HG03039 (cell line): ENCODE measurements at regions not wholly inside any gene's neighbourhood (a gene's known extent, or its start where the extent isn't known, plus 50 kb on each side); places are given as distances from the start of the nearest gene placed in this dataset.
A peak's percentile ranks its signal among the peaks of the same experiment; 100 is the strongest.

Experiments used
- ATAC-seq: cut with Tn5 transposase; IDR thresholded peaks from one replicate; pipeline ENCODE4 v1.9.1; 2021; ENCODE audit warnings: mild to moderate bottlenecking, moderate library complexity; ENCODE audit not compliant: unreplicated experiment

- ATAC-seq = no peak
Measured at GRCh38 chr4:23667659-23668058, 222.2 kb downstream of the PPARGC1A start.

- ATAC-seq = no peak
Measured at GRCh38 chr4:23660865-23661264, 229.0 kb downstream of the PPARGC1A start.

GRCh38 chr4:23654791-23655190, 235.1 kb downstream of the PPARGC1A start:
- ATAC-seq = no peak

GRCh38 chr4:23648854-23649596, 240.8 kb downstream of the PPARGC1A start:
- ATAC-seq = no peak

GRCh38 chr4:23635468-23635867, 254.4 kb downstream of the PPARGC1A start:
- ATAC-seq = no peak

GRCh38 chr4:23631255-23631950, 258.4 kb downstream of the PPARGC1A start:
- no peak for ATAC-seq

GRCh38 chr4:23630110-23630509, 259.7 kb downstream of the PPARGC1A start:
- no peak for ATAC-seq

- no peak for ATAC-seq
Measured at GRCh38 chr4:23629421-23629820, 260.4 kb downstream of the PPARGC1A start.

- peak; percentile 80 for ATAC-seq
Measured at GRCh38 chr4:23614284-23614892, 275.5 kb downstream of the PPARGC1A start.

GRCh38 chr4:23613782-23614181, 276.1 kb downstream of the PPARGC1A start:
- no peak for ATAC-seq

GRCh38 chr4:23602720-23603119, 287.1 kb downstream of the PPARGC1A start:
- no peak for ATAC-seq

- ATAC-seq = no peak
Measured at GRCh38 chr4:23594125-23594524, 295.7 kb downstream of the PPARGC1A start.

GRCh38 chr4:23590431-23590830, 299.4 kb downstream of the PPARGC1A start:
- ATAC-seq = no peak

GRCh38 chr4:23584024-23584423, 305.8 kb downstream of the PPARGC1A start:
- ATAC-seq = no peak

GRCh38 chr4:23582671-23583070, 307.2 kb downstream of the PPARGC1A start:
- no peak for ATAC-seq

- ATAC-seq = no peak
Measured at GRCh38 chr4:23579166-23579565, 310.7 kb downstream of the PPARGC1A start.

- ATAC-seq = no peak
Measured at GRCh38 chr4:23577398-23577797, 312.4 kb downstream of the PPARGC1A start.

GRCh38 chr4:23572382-23572781, 317.5 kb downstream of the PPARGC1A start:
- ATAC-seq = no peak

GRCh38 chr4:23567338-23567737, 322.5 kb downstream of the PPARGC1A start:
- no peak for ATAC-seq

- no peak for ATAC-seq
Measured at GRCh38 chr4:23560748-23561147, 329.1 kb downstream of the PPARGC1A start.

GRCh38 chr4:23558101-23558500, 331.7 kb downstream of the PPARGC1A start:
- no peak for ATAC-seq

GRCh38 chr4:23547601-23548000, 342.2 kb downstream of the PPARGC1A start:
- ATAC-seq = no peak
